HepG2 (cell line): ENCODE measurements at regions not wholly inside any gene's neighbourhood (a gene's known extent, or its start where the extent isn't known, plus 50 kb on each side); places are given as distances from the start of the nearest gene placed in this dataset.

Source experiments
- HDAC2 ChIP-seq: sonication (generic); formaldehyde crosslinking; IDR thresholded peaks from 2 replicates; pipeline ENCODE4 v1.4.0; 2020; ENCODE audit warnings: missing genetic modification reagents
- HMG20B ChIP-seq: conservative IDR thresholded peaks from 2 replicates; pipeline ENCODE4 v1.6.1; 2016; ENCODE audit warnings: missing genetic modification reagents, missing compliant biosample characterization
- MAZ ChIP-seq, 2 experiments: sonication (generic) in 1 of 2; formaldehyde crosslinking in 1 of 2; IDR thresholded peaks; 2 replicates each; pipeline versions ENCODE4 v1.5.0 to v1.6.1; 2012 to 2020; ENCODE audit warnings: low read depth in 2 of 2, mild to moderate bottlenecking in 2 of 2, borderline replicate concordance in 1 of 2, improper control_type of control experiment in 1 of 2, low read length in 1 of 2, missing genetic modification reagents in 1 of 2, moderate library complexity in 1 of 2
- NFE2 ChIP-seq: sonication (generic); formaldehyde crosslinking; IDR thresholded peaks from 2 replicates; pipeline ENCODE4 v1.4.0; 2020; ENCODE audit warnings: missing genetic modification reagents
- POLR2AphosphoS5 ChIP-seq: IDR thresholded peaks from 2 replicates; pipeline ENCODE4 v1.6.1; 2012; ENCODE audit warnings: low read depth, low read length
- PTBP1 ChIP-seq: fragments of 200-400 bp; formaldehyde crosslinking; IDR thresholded peaks from 2 replicates; pipeline ENCODE4 v1.6.1; 2018; ENCODE audit warnings: low read length, low read depth; ENCODE audit not compliant: poor library complexity, severe bottlenecking
- SP1 ChIP-seq, 2 experiments: fragments of 450-650 bp in 1 of 2; sonication (generic) in 1 of 2; formaldehyde crosslinking in 1 of 2; IDR thresholded peaks; 2 replicates each; pipeline versions ENCODE4 v1.4.0 to v1.6.1; 2016 to 2020; ENCODE audit warnings: missing genetic modification reagents in 1 of 2
- TF ChIP-seq, protein P1 (sequence below): sonication (generic); formaldehyde crosslinking; IDR thresholded peaks from 2 replicates; pipeline ENCODE4 v1.5.0; 2020; ENCODE audit warnings: mild to moderate bottlenecking, missing genetic modification reagents, moderate library complexity

DNA sequence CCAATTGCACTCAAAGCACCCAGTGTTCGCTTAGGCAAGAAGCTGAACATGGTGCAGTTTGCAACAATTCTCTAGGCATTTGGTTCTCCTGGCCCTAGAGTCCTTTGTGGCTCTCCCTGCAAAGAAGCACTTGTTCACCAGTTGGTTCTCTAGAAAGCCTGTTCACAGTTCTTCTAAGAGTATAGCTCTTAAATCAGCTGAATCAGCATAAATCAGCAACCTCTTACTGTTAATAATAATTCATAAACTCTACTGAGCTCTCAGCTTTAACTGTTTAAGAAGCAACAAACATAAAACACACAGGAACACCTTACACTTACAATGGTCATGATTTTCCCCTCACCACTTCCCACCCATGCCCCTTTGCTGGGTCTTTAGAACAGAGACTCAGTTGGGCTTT lies 56.8 kb upstream of the PPP2R3A start:
- TF ChIP-seq PTBP1 (no peak), HDAC2 (CRISPR knock-in tag) (no peak), POLR2AphosphoS5 (no peak), MAZ (IDR thresholded peaks at IDR 0.05; ENCODE audit: borderline replicate concordance, low read depth, low read length) (no peak), MAZ (CRISPR knock-in tag; IDR thresholded peaks at IDR 0.05; ENCODE audit: low read depth) (no peak), SP1 (IDR thresholded peaks at IDR 0.05) (no peak), SP1 (CRISPR knock-in tag; IDR thresholded peaks at IDR 0.05) (no peak), HMG20B (no peak), NFE2 (CRISPR knock-in tag) (no peak)
- TF ChIP-seq, protein P1, sequence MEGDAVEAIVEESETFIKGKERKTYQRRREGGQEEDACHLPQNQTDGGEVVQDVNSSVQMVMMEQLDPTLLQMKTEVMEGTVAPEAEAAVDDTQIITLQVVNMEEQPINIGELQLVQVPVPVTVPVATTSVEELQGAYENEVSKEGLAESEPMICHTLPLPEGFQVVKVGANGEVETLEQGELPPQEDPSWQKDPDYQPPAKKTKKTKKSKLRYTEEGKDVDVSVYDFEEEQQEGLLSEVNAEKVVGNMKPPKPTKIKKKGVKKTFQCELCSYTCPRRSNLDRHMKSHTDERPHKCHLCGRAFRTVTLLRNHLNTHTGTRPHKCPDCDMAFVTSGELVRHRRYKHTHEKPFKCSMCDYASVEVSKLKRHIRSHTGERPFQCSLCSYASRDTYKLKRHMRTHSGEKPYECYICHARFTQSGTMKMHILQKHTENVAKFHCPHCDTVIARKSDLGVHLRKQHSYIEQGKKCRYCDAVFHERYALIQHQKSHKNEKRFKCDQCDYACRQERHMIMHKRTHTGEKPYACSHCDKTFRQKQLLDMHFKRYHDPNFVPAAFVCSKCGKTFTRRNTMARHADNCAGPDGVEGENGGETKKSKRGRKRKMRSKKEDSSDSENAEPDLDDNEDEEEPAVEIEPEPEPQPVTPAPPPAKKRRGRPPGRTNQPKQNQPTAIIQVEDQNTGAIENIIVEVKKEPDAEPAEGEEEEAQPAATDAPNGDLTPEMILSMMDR (CRISPR knock-in tag) = no peak
